ENCODE measurements at regions not wholly inside any gene's neighbourhood (a gene's known extent, or its start where the extent isn't known, plus 50 kb on each side); places are given as distances from the start of the nearest gene placed in this dataset.

- Histone ChIP-seq H3K36me3 (ENCODE audit: control insufficient read depth in 4 of 4, insufficient read depth in 4 of 4, low read length in 3 of 4) (no peaks in the 10 kb centered on the region), H3K27ac (ENCODE audit: insufficient read depth in 1 of 2, low read depth in 1 of 2, low read length in 2 of 2, poor library complexity in 1 of 2, severe bottlenecking in 2 of 2) (no peak overlapping the region), H3K4me3 (ENCODE audit: control insufficient read depth in 1 of 7, extremely low read depth in 1 of 7, insufficient read depth in 4 of 7, low read depth in 2 of 7, low read length in 6 of 7) (no peak overlapping the region), H3K9me3 (ENCODE audit: control extremely low read depth in 1 of 5, control insufficient read depth in 4 of 5, insufficient read depth in 2 of 5, low read depth in 1 of 5, low read length in 4 of 5) (no peaks in the 10 kb centered on the region), H3K27me3 (replicated peaks in 2 of 5; ENCODE audit: control insufficient read depth in 4 of 5, insufficient read depth in 5 of 5, low read length in 4 of 5) (no peaks in the 10 kb centered on the region), H3K4me1 (ENCODE audit: control extremely low read depth in 1 of 4, control insufficient read depth in 4 of 4, insufficient read depth in 4 of 4, low read length in 3 of 4) (no peaks in the 10 kb centered on the region)
- DNase-seq: no peak
- ChIA-PET POLR2A (no interaction called here), CTCF (no interaction called here)
- 96% methylated on average over 6 of the region's 7 CpGs for WGBS (ENCODE audit: insufficient coverage)
Observed at GRCh38 chr3:95168526-95168925, 1105.7 kb downstream of the NSUN3 start.

- Histone ChIP-seq H3K9me3 (ENCODE audit: control extremely low read depth in 1 of 5, control insufficient read depth in 4 of 5, insufficient read depth in 2 of 5, low read depth in 1 of 5, low read length in 4 of 5) (no peaks in the 10 kb centered on the region), H3K4me1 (ENCODE audit: control extremely low read depth in 1 of 4, control insufficient read depth in 4 of 4, insufficient read depth in 4 of 4, low read length in 3 of 4) (no peaks in the 10 kb centered on the region), H3K36me3 (ENCODE audit: control insufficient read depth in 4 of 4, insufficient read depth in 4 of 4, low read length in 3 of 4) (no peaks in the 10 kb centered on the region), H3K4me3 (ENCODE audit: control insufficient read depth in 1 of 7, extremely low read depth in 1 of 7, insufficient read depth in 4 of 7, low read depth in 2 of 7, low read length in 6 of 7) (no peak overlapping the region), H3K27ac (ENCODE audit: insufficient read depth in 1 of 2, low read depth in 1 of 2, low read length in 2 of 2, poor library complexity in 1 of 2, severe bottlenecking in 2 of 2) (no peak overlapping the region), H3K27me3 (replicated peaks in 2 of 5; ENCODE audit: control insufficient read depth in 4 of 5, insufficient read depth in 5 of 5, low read length in 4 of 5) (no peaks in the 10 kb centered on the region)
- ChIA-PET CTCF (no interaction called here), POLR2A (no interaction called here)
- WGBS (ENCODE audit: insufficient coverage): 87% methylated on average over 2 of the region's 3 CpGs
- DNase-seq: no peak
Observed at GRCh38 chr3:95172164-95172943, 1109.5 kb downstream of the NSUN3 start.

- ChIA-PET POLR2A (no interaction called here), CTCF (no interaction called here)
- Histone ChIP-seq H3K27me3 (replicated peaks in 2 of 5; ENCODE audit: control insufficient read depth in 4 of 5, insufficient read depth in 5 of 5, low read length in 4 of 5) (no peaks in the 10 kb centered on the region), H3K27ac (ENCODE audit: insufficient read depth in 1 of 2, low read depth in 1 of 2, low read length in 2 of 2, poor library complexity in 1 of 2, severe bottlenecking in 2 of 2) (no peak overlapping the region), H3K36me3 (ENCODE audit: control insufficient read depth in 4 of 4, insufficient read depth in 4 of 4, low read length in 3 of 4) (no peaks in the 10 kb centered on the region), H3K4me3 (ENCODE audit: control insufficient read depth in 1 of 7, extremely low read depth in 1 of 7, insufficient read depth in 4 of 7, low read depth in 2 of 7, low read length in 6 of 7) (no peak overlapping the region), H3K9me3 (ENCODE audit: control extremely low read depth in 1 of 5, control insufficient read depth in 4 of 5, insufficient read depth in 2 of 5, low read depth in 1 of 5, low read length in 4 of 5) (no peaks in the 10 kb centered on the region), H3K4me1 (ENCODE audit: control extremely low read depth in 1 of 4, control insufficient read depth in 4 of 4, insufficient read depth in 4 of 4, low read length in 3 of 4) (no peaks in the 10 kb centered on the region)
- no peak for DNase-seq
- WGBS (ENCODE audit: insufficient coverage): 100% methylated on average over 1 of the region's 2 CpGs
Observed at GRCh38 chr3:95177096-95177495, 1114.2 kb downstream of the NSUN3 start.

GRCh38 chr3:95184038-95184437 is 1121.2 kb downstream of the NSUN3 start:
- POLR2A ChIA-PET: no interaction called here
- Histone ChIP-seq H3K27me3 (replicated peaks in 2 of 5; ENCODE audit: control insufficient read depth in 4 of 5, insufficient read depth in 5 of 5, low read length in 4 of 5) (no peaks in the 10 kb centered on the region), H3K27ac (ENCODE audit: insufficient read depth in 1 of 2, low read depth in 1 of 2, low read length in 2 of 2, poor library complexity in 1 of 2, severe bottlenecking in 2 of 2) (no peak overlapping the region), H3K4me3 (ENCODE audit: control insufficient read depth in 1 of 7, extremely low read depth in 1 of 7, insufficient read depth in 4 of 7, low read depth in 2 of 7, low read length in 6 of 7) (no peak overlapping the region), H3K9me3 (ENCODE audit: control extremely low read depth in 1 of 5, control insufficient read depth in 4 of 5, insufficient read depth in 2 of 5, low read depth in 1 of 5, low read length in 4 of 5) (peaks cover 0 to 5% (median 0%) of the 10 kb centered on the region in 5 experiments), H3K36me3 (ENCODE audit: control insufficient read depth in 4 of 4, insufficient read depth in 4 of 4, low read length in 3 of 4) (no peaks in the 10 kb centered on the region), H3K4me1 (ENCODE audit: control extremely low read depth in 1 of 4, control insufficient read depth in 4 of 4, insufficient read depth in 4 of 4, low read length in 3 of 4) (no peaks in the 10 kb centered on the region)
- no peak for DNase-seq
- CTCF ChIA-PET: no interaction called here
- 91% methylated on average over 4 of the region's 6 CpGs for WGBS (ENCODE audit: insufficient coverage)

- Histone ChIP-seq H3K4me3 (ENCODE audit: control insufficient read depth in 1 of 7, extremely low read depth in 1 of 7, insufficient read depth in 4 of 7, low read depth in 2 of 7, low read length in 6 of 7) (no peak overlapping the region), H3K27me3 (replicated peaks in 2 of 5; ENCODE audit: control insufficient read depth in 4 of 5, insufficient read depth in 5 of 5, low read length in 4 of 5) (no peaks in the 10 kb centered on the region), H3K36me3 (ENCODE audit: control insufficient read depth in 4 of 4, insufficient read depth in 4 of 4, low read length in 3 of 4) (no peaks in the 10 kb centered on the region), H3K27ac (ENCODE audit: insufficient read depth in 1 of 2, low read depth in 1 of 2, low read length in 2 of 2, poor library complexity in 1 of 2, severe bottlenecking in 2 of 2) (no peak overlapping the region), H3K4me1 (ENCODE audit: control extremely low read depth in 1 of 4, control insufficient read depth in 4 of 4, insufficient read depth in 4 of 4, low read length in 3 of 4) (no peaks in the 10 kb centered on the region), H3K9me3 (ENCODE audit: control extremely low read depth in 1 of 5, control insufficient read depth in 4 of 5, insufficient read depth in 2 of 5, low read depth in 1 of 5, low read length in 4 of 5) (no peaks in the 10 kb centered on the region)
- no peak for DNase-seq
- CTCF ChIA-PET: no interaction called here
- POLR2A ChIA-PET: no interaction called here
- WGBS (ENCODE audit: insufficient coverage): 80% methylated on average over 1 of the region's 1 CpG
Observed at GRCh38 chr3:95189348-95189747, 1126.5 kb downstream of the NSUN3 start.

GRCh38 chr3:95197661-95198060 is 1134.8 kb downstream of the NSUN3 start:
- Histone ChIP-seq H3K9me3 (ENCODE audit: control extremely low read depth in 1 of 5, control insufficient read depth in 4 of 5, insufficient read depth in 2 of 5, low read depth in 1 of 5, low read length in 4 of 5) (no peaks in the 10 kb centered on the region), H3K27ac (ENCODE audit: insufficient read depth in 1 of 2, low read depth in 1 of 2, low read length in 2 of 2, poor library complexity in 1 of 2, severe bottlenecking in 2 of 2) (no peak overlapping the region), H3K27me3 (replicated peaks in 2 of 5; ENCODE audit: control insufficient read depth in 4 of 5, insufficient read depth in 5 of 5, low read length in 4 of 5) (no peaks in the 10 kb centered on the region), H3K4me1 (ENCODE audit: control extremely low read depth in 1 of 4, control insufficient read depth in 4 of 4, insufficient read depth in 4 of 4, low read length in 3 of 4) (no peaks in the 10 kb centered on the region), H3K36me3 (ENCODE audit: control insufficient read depth in 4 of 4, insufficient read depth in 4 of 4, low read length in 3 of 4) (no peaks in the 10 kb centered on the region), H3K4me3 (ENCODE audit: control insufficient read depth in 1 of 7, extremely low read depth in 1 of 7, insufficient read depth in 4 of 7, low read depth in 2 of 7, low read length in 6 of 7) (no peak overlapping the region)
- no peak for DNase-seq
- ChIA-PET POLR2A (no interaction called here), CTCF (no interaction called here)
- 95% methylated on average over 3 of the region's 4 CpGs for WGBS (ENCODE audit: insufficient coverage)

GRCh38 chr3:95200384-95200783 is 1137.5 kb downstream of the NSUN3 start:
- WGBS (ENCODE audit: insufficient coverage): no CpG with 5 or more reads among the region's 1 CpG
- H3K9me3 ChIP-seq (ENCODE audit: control extremely low read depth in 1 of 5, control insufficient read depth in 4 of 5, insufficient read depth in 2 of 5, low read depth in 1 of 5, low read length in 4 of 5): no peaks in the 10 kb centered on the region
- DNase-seq: no peak
- ChIA-PET CTCF (no interaction called here), POLR2A (no interaction called here)
- no peaks in the 10 kb centered on the region for H3K4me1 ChIP-seq (ENCODE audit: control extremely low read depth in 1 of 4, control insufficient read depth in 4 of 4, insufficient read depth in 4 of 4, low read length in 3 of 4)
- H3K27me3 ChIP-seq (replicated peaks in 2 of 5; ENCODE audit: control insufficient read depth in 4 of 5, insufficient read depth in 5 of 5, low read length in 4 of 5): no peaks in the 10 kb centered on the region
- H3K36me3 ChIP-seq (ENCODE audit: control insufficient read depth in 4 of 4, insufficient read depth in 4 of 4, low read length in 3 of 4): no peaks in the 10 kb centered on the region
- H3K27ac ChIP-seq (ENCODE audit: insufficient read depth in 1 of 2, low read depth in 1 of 2, low read length in 2 of 2, poor library complexity in 1 of 2, severe bottlenecking in 2 of 2): no peak overlapping the region
- no peak overlapping the region for H3K4me3 ChIP-seq (ENCODE audit: control insufficient read depth in 1 of 7, extremely low read depth in 1 of 7, insufficient read depth in 4 of 7, low read depth in 2 of 7, low read length in 6 of 7)
